ENCODE measurements at regions not wholly inside any gene's neighbourhood (a gene's known extent, or its start where the extent isn't known, plus 50 kb on each side); places are given as distances from the start of the nearest gene placed in this dataset.

DNA sequence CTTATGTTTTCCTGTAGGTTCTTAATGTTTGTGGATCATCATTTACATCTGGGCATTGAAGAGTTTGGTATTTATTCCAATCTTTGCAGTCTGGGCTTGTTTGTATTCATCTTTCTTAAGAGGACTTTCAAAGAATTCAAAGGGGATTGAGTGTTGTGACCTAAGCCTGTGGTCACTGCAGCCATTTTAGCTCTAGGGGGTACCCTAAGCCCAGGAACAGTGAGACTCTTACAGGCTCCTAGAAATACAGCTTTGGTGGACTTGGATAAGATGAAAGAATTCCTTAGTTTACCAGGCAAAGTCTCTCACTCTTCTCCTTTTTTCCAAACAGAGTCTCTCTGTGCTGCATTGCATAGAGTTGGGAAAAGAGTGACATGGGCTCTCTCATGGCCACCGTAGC lies 2539.0 kb upstream of the PCDH20 start:
- Histone ChIP-seq H3K4me1 (ENCODE audit: control insufficient read depth in 4 of 4, insufficient read depth in 4 of 4, low read length in 3 of 4) (no peaks in the 10 kb centered on the region), H3K36me3 (ENCODE audit: control insufficient read depth in 4 of 4, insufficient read depth in 3 of 4, low read depth in 1 of 4, low read length in 3 of 4) (no peaks in the 10 kb centered on the region), H3K27me3 (ENCODE audit: control insufficient read depth in 4 of 4, insufficient read depth in 4 of 4, low read length in 3 of 4) (no peaks in the 10 kb centered on the region), H3K9ac (ENCODE audit: low read depth in 1 of 2, low read length in 2 of 2) (no peak overlapping the region), H3K4me3 (ENCODE audit: low read depth in 1 of 3, low read length in 3 of 3) (no peak overlapping the region), H3K9me3 (ENCODE audit: control insufficient read depth in 4 of 4, low read length in 3 of 4) (peaks cover 0 to 5% (median 0%) of the 10 kb centered on the region in 4 donors), H3K27ac (ENCODE audit: low read depth in 1 of 2, low read length in 2 of 2) (no peak overlapping the region)
- DNase-seq (ENCODE audit: low spot score): no peak
- 86% methylated on average over 1 of the region's 1 CpG for WGBS
- TF ChIP-seq, protein P1, sequence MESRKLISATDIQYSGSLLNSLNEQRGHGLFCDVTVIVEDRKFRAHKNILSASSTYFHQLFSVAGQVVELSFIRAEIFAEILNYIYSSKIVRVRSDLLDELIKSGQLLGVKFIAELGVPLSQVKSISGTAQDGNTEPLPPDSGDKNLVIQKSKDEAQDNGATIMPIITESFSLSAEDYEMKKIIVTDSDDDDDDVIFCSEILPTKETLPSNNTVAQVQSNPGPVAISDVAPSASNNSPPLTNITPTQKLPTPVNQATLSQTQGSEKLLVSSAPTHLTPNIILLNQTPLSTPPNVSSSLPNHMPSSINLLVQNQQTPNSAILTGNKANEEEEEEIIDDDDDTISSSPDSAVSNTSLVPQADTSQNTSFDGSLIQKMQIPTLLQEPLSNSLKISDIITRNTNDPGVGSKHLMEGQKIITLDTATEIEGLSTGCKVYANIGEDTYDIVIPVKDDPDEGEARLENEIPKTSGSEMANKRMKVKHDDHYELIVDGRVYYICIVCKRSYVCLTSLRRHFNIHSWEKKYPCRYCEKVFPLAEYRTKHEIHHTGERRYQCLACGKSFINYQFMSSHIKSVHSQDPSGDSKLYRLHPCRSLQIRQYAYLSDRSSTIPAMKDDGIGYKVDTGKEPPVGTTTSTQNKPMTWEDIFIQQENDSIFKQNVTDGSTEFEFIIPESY (IDR thresholded peaks at IDR 0.05): no peak
- TF ChIP-seq RXRA (IDR thresholded peaks at IDR 0.05): no peak
- TF ChIP-seq HNF4A (conservative IDR thresholded peaks at IDR 0.05): no peak
- no peak for TF ChIP-seq MAX (IDR thresholded peaks at IDR 0.05)
- TF ChIP-seq, protein P2, sequence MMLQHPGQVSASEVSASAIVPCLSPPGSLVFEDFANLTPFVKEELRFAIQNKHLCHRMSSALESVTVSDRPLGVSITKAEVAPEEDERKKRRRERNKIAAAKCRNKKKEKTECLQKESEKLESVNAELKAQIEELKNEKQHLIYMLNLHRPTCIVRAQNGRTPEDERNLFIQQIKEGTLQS (IDR thresholded peaks at IDR 0.05): no peak

DNA sequence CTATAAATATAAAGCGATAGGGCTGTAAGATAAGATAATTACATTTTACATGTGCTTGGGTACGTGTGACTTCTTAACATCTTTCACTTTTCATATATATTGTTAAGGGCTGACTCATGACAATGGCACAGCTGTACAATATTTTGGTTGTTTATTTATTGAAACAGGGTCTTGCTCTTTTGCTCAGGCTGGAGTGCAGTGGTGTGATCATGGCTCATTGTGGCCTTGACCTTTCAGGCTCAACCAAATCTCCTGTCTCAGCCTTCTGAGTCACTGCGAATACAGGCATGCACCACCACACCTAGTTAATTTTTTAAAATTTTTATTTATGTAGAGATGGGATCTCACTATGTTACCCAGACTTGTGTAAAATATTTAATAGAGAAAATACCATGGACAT lies 2532.4 kb upstream of the PCDH20 start:
- H3K9ac ChIP-seq (ENCODE audit: low read depth in 1 of 2, low read length in 2 of 2): no peak overlapping the region
- no peaks in the 10 kb centered on the region for H3K9me3 ChIP-seq (ENCODE audit: control insufficient read depth in 4 of 4, low read length in 3 of 4)
- no peak for DNase-seq (ENCODE audit: low spot score)
- H3K27ac ChIP-seq (ENCODE audit: low read depth in 1 of 2, low read length in 2 of 2): no peak overlapping the region
- TF ChIP-seq TAF1 (conservative IDR thresholded peaks at IDR 0.05) (no peak), RXRA (IDR thresholded peaks at IDR 0.05) (no peak), HNF4G (IDR thresholded peaks at IDR 0.05) (no peak), HNF4A (conservative IDR thresholded peaks at IDR 0.05) (no peak), RAD21 (IDR thresholded peaks at IDR 0.05) (no peak), GABPA (IDR thresholded peaks at IDR 0.05 in 1 of 2, conservative IDR thresholded peaks at IDR 0.05 in 1 of 2) (no peak), FOXA2 (IDR thresholded peaks at IDR 0.05) (no peak), REST (IDR thresholded peaks at IDR 0.05) (no peak), MAX (IDR thresholded peaks at IDR 0.05) (no peak), FOXA1 (IDR thresholded peaks at IDR 0.05) (no peak), EGR1 (IDR thresholded peaks at IDR 0.05; ENCODE audit: low read depth in 2 of 2) (no peak)
- TF ChIP-seq, protein P2 (IDR thresholded peaks at IDR 0.05): no peak
- TF ChIP-seq, protein P3, sequence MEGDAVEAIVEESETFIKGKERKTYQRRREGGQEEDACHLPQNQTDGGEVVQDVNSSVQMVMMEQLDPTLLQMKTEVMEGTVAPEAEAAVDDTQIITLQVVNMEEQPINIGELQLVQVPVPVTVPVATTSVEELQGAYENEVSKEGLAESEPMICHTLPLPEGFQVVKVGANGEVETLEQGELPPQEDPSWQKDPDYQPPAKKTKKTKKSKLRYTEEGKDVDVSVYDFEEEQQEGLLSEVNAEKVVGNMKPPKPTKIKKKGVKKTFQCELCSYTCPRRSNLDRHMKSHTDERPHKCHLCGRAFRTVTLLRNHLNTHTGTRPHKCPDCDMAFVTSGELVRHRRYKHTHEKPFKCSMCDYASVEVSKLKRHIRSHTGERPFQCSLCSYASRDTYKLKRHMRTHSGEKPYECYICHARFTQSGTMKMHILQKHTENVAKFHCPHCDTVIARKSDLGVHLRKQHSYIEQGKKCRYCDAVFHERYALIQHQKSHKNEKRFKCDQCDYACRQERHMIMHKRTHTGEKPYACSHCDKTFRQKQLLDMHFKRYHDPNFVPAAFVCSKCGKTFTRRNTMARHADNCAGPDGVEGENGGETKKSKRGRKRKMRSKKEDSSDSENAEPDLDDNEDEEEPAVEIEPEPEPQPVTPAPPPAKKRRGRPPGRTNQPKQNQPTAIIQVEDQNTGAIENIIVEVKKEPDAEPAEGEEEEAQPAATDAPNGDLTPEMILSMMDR (IDR thresholded peaks at IDR 0.05; ENCODE audit: low read depth, low read length, missing input control): no peak
- no peaks in the 10 kb centered on the region for H3K4me1 ChIP-seq (ENCODE audit: control insufficient read depth in 4 of 4, insufficient read depth in 4 of 4, low read length in 3 of 4)
- H3K36me3 ChIP-seq (ENCODE audit: control insufficient read depth in 4 of 4, insufficient read depth in 3 of 4, low read depth in 1 of 4, low read length in 3 of 4): no peaks in the 10 kb centered on the region
- H3K4me3 ChIP-seq (ENCODE audit: low read depth in 1 of 3, low read length in 3 of 3): no peak overlapping the region
- H3K27me3 ChIP-seq (ENCODE audit: control insufficient read depth in 4 of 4, insufficient read depth in 4 of 4, low read length in 3 of 4): no peaks in the 10 kb centered on the region
- 76% methylated on average over 3 of the region's 3 CpGs for WGBS

Data from liver (tissue), 8 donors.